Uterus (tissue), 3 donors: ENCODE measurements at regions not wholly inside any gene's neighbourhood (a gene's known extent, or its start where the extent isn't known, plus 50 kb on each side); places are given as distances from the start of the nearest gene placed in this dataset.

Experiments used
- DNase-seq, 2 donors: peaks; one replicate each; pipeline ENCODE4 v3.0.0-alpha.2; 2019 to 2020
- H3K27ac ChIP-seq, 2 donors: fragments of 200-600 bp; sonication (generic); 1 replicate in 1 of 2; 2 replicates in 1 of 2; pipeline ENCODE4 v1.5.1; 2016 to 2018
- H3K27me3 ChIP-seq, 2 donors: fragments of 200-600 bp; sonication (generic); one replicate each; pipeline ENCODE4 v1.5.1; 2018 to 2019; ENCODE audit warnings: control low read depth in 1 of 2
- H3K36me3 ChIP-seq, 2 donors: fragments of 200-600 bp; sonication (generic); one replicate each; pipeline ENCODE4 v1.5.1; 2019; ENCODE audit warnings: control low read depth in 1 of 2
- H3K4me1 ChIP-seq, 2 donors: fragments of 200-600 bp; sonication (generic); one replicate each; pipeline ENCODE4 v1.5.1; 2018 to 2019; ENCODE audit warnings: control low read depth in 1 of 2
- H3K4me3 ChIP-seq, 2 donors: fragments of 200-600 bp; sonication (generic); 1 replicate in 1 of 2; 2 replicates in 1 of 2; pipeline ENCODE4 v1.5.1; 2018 to 2019; ENCODE audit warnings: mild to moderate bottlenecking in 1 of 2
- H3K9me3 ChIP-seq, 2 donors: fragments of 200-600 bp; sonication (generic); one replicate each; pipeline ENCODE4 v1.5.1; 2019; ENCODE audit warnings: control low read depth in 1 of 2
- POLR2A ChIP-seq, 2 donors: fragments of 450-650 bp; IDR thresholded peaks; one replicate each; pipeline ENCODE4 v1.6.1; 2016; ENCODE audit warnings: antibody characterized with exemption in 2 of 2, mild to moderate bottlenecking in 1 of 2, moderate library complexity in 1 of 2
- intact Hi-C: fragments of 100-400 bp; cut with DNase I; formaldehyde crosslinking; loops from one replicate; pipeline ENCODE4 v1.15.1; 2023; ENCODE audit warnings: low total_unique reads
- TF ChIP-seq, protein P1 (sequence below), 4 experiments: fragments of 200-600 bp in 2 of 4; fragments of 450-650 bp in 2 of 4; sonication (generic) in 2 of 4; IDR thresholded peaks; one replicate each; pipeline ENCODE4 v1.5.1; 2016 to 2019; ENCODE audit warnings: antibody characterized with exemption in 4 of 4, mild to moderate bottlenecking in 2 of 4, moderate library complexity in 1 of 4
- donor health status: DM: yes; HTN: yes; CAD: no.

DNA sequence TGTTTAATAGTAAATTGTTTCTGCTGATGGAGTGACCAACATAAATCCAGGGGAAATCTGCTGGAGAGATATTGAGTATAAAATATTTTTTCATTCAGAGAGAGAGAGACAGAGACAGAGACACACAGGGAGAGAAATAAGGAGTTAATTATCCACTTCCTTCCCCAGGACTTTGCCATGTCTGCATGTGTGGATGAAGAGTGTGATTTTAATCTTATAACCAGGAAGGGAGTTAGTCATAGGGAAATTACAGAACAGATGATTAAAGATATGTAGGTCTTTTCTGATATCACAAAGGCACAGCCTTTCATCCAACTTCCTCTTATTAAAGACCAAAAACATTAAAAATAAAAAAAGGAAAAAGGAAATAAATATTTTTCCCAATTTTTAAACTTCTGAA is 526.3 kb downstream of the SPRY1 start:
- intact Hi-C loops = no loop called here
- Histone ChIP-seq H3K4me1 (no peaks in the 10 kb centered on the region), H3K27ac (no peak overlapping the region), H3K9me3 (no peaks in the 10 kb centered on the region), H3K36me3 (no peaks in the 10 kb centered on the region), H3K4me3 (no peak overlapping the region), H3K27me3 (no peaks in the 10 kb centered on the region)
- TF ChIP-seq, protein P1, sequence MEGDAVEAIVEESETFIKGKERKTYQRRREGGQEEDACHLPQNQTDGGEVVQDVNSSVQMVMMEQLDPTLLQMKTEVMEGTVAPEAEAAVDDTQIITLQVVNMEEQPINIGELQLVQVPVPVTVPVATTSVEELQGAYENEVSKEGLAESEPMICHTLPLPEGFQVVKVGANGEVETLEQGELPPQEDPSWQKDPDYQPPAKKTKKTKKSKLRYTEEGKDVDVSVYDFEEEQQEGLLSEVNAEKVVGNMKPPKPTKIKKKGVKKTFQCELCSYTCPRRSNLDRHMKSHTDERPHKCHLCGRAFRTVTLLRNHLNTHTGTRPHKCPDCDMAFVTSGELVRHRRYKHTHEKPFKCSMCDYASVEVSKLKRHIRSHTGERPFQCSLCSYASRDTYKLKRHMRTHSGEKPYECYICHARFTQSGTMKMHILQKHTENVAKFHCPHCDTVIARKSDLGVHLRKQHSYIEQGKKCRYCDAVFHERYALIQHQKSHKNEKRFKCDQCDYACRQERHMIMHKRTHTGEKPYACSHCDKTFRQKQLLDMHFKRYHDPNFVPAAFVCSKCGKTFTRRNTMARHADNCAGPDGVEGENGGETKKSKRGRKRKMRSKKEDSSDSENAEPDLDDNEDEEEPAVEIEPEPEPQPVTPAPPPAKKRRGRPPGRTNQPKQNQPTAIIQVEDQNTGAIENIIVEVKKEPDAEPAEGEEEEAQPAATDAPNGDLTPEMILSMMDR (IDR thresholded peaks at IDR 0.05) = no peak
- TF ChIP-seq POLR2A (IDR thresholded peaks at IDR 0.05) = no peak
- no peak for DNase-seq

DNA sequence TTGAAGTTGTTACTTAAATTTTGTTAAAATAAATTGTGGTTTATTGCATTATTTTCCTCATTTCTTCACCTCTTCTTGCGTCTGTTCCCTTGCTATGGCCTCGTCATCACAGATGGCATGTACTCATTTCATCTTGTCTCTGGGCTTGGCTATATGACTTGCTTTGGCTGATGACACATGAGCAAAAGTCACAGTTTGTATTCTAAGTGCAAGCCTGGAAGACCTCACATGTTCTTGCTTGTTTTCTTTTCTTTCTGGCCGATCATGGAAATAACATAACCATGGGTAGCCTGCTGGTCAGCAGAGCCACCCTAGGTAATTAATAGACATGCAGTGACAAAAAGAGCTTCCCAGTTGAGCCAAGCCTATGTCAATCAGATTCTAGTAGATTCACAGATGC is 527.9 kb downstream of the SPRY1 start:
- intact Hi-C loops = no loop called here
- no peak for DNase-seq
- H3K4me1 ChIP-seq = no peaks in the 10 kb centered on the region
- no peak overlapping the region for H3K4me3 ChIP-seq
- no peaks in the 10 kb centered on the region for H3K9me3 ChIP-seq
- no peaks in the 10 kb centered on the region for H3K27me3 ChIP-seq
- no peaks in the 10 kb centered on the region for H3K36me3 ChIP-seq
- no peak for TF ChIP-seq POLR2A (IDR thresholded peaks at IDR 0.05)
- TF ChIP-seq, protein P1 (IDR thresholded peaks at IDR 0.05) = no peak
- H3K27ac ChIP-seq = no peak overlapping the region

DNA sequence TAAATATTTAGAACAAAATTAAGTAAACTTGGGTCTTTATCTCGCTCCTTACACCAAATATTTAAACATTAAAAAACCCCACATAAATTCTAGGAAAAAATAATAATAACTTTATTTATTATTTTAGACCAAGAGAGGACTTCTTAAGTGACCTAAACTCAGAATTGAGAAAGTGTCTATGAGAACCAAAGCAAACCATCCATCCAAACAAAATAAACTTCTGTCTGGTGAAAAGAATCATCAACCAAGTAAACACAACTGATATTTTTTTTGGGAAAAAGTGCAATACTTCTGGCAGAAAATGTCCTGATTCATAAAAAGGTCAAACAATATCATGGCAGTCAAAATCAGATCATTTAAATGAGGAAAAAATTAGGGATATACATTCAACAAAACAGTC is 533.0 kb downstream of the SPRY1 start:
- Histone ChIP-seq H3K36me3 (no peaks in the 10 kb centered on the region), H3K4me1 (no peaks in the 10 kb centered on the region), H3K9me3 (no peaks in the 10 kb centered on the region), H3K27ac (no peak overlapping the region), H3K27me3 (no peaks in the 10 kb centered on the region), H3K4me3 (no peak overlapping the region)
- no peak for TF ChIP-seq POLR2A (IDR thresholded peaks at IDR 0.05)
- DNase-seq = no peak
- intact Hi-C loops = no loop called here

DNA sequence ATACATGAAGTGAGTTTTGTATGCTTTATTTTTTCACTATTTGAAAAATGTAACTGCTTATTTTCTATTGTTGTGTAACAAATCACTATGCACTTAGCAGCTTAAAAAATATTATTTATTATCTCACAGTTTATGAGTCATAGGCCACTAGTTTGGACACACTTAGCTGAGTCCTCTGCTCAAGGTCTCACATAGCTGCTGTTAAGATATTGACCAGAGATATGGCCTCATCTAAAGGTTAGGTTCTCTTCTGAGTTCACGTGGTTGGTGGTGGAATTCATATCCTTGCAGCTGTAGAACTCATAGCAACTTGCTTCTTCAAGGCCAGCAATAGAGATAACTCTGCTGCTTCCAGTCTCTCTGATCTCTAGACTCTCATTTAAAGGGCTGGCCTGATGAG is 534.4 kb downstream of the SPRY1 start:
- H3K27me3 ChIP-seq = no peaks in the 10 kb centered on the region
- no peaks in the 10 kb centered on the region for H3K9me3 ChIP-seq
- no peaks in the 10 kb centered on the region for H3K36me3 ChIP-seq
- no peak for DNase-seq
- TF ChIP-seq, protein P1 (IDR thresholded peaks at IDR 0.05) = no peak
- TF ChIP-seq POLR2A (IDR thresholded peaks at IDR 0.05) = no peak
- peak overlapping the region in 1 of 2 donors; percentile 12 for H3K27ac ChIP-seq
- no peak overlapping the region for H3K4me3 ChIP-seq
- intact Hi-C loops = no loop called here
- H3K4me1 ChIP-seq = no peaks in the 10 kb centered on the region

DNA sequence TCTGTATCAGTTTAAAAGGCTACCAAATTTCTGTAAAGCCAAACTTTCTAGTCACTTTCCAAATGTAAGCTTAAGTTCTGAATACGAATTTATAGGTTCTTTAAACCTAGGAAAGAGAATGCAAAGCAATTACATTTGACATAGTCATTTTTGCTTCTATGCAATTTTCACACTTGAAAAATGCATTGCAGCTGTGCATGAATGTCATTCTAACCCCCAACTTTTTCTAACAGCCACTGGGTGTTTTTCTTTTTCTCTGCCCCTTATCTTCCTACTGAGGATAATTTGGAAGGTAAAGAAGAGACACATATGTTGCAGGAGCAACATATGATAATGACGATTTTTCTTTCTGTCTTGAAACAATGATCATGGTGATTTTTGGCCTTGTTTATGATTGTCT is 537.5 kb downstream of the SPRY1 start:
- intact Hi-C loops = no loop called here

More for the DNA sequence above, 537.5 kb downstream of the SPRY1 start:
- Histone ChIP-seq H3K9me3 (no peaks in the 10 kb centered on the region), H3K4me3 (no peak overlapping the region), H3K27ac (no peak overlapping the region), H3K36me3 (no peaks in the 10 kb centered on the region), H3K27me3 (no peaks in the 10 kb centered on the region), H3K4me1 (no peaks in the 10 kb centered on the region)
- DNase-seq = no peak
- TF ChIP-seq, protein P1 (IDR thresholded peaks at IDR 0.05) = no peak
- no peak for TF ChIP-seq POLR2A (IDR thresholded peaks at IDR 0.05)
